ENCODE measurements at regions not wholly inside any gene's neighbourhood (a gene's known extent, or its start where the extent isn't known, plus 50 kb on each side); places are given as distances from the start of the nearest gene placed in this dataset.

DNA sequence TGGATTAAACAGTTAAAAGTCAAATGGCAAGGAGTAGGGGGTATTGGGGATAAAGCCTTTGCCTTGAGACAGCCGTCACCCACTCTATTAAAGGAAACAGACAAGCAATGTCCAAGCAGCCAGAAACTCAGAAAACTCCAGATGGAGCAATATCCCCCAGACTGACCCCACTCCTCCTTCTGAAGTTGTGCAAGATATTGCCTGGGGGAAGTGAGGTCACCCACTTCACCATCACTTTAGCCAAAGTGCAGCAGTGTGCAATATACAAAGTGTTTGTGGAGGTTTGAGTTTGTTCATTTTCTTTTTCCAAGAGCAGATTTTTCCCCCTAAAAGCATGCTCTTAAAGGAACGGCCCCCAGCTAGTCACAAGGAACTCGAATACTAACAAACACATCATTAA, 125.1 kb downstream of the ETS2 start:
- TF ChIP-seq, protein P1, sequence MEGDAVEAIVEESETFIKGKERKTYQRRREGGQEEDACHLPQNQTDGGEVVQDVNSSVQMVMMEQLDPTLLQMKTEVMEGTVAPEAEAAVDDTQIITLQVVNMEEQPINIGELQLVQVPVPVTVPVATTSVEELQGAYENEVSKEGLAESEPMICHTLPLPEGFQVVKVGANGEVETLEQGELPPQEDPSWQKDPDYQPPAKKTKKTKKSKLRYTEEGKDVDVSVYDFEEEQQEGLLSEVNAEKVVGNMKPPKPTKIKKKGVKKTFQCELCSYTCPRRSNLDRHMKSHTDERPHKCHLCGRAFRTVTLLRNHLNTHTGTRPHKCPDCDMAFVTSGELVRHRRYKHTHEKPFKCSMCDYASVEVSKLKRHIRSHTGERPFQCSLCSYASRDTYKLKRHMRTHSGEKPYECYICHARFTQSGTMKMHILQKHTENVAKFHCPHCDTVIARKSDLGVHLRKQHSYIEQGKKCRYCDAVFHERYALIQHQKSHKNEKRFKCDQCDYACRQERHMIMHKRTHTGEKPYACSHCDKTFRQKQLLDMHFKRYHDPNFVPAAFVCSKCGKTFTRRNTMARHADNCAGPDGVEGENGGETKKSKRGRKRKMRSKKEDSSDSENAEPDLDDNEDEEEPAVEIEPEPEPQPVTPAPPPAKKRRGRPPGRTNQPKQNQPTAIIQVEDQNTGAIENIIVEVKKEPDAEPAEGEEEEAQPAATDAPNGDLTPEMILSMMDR (IDR thresholded peaks at IDR 0.05; ENCODE audit: control extremely low read depth, extremely low read depth, low read depth, missing control alignments), result no peak
- ChIA-PET POLR2A (no interaction called here), CTCF (no interaction called here)
- DNase-seq (ENCODE audit: extremely low spot score), result no peak

DNA sequence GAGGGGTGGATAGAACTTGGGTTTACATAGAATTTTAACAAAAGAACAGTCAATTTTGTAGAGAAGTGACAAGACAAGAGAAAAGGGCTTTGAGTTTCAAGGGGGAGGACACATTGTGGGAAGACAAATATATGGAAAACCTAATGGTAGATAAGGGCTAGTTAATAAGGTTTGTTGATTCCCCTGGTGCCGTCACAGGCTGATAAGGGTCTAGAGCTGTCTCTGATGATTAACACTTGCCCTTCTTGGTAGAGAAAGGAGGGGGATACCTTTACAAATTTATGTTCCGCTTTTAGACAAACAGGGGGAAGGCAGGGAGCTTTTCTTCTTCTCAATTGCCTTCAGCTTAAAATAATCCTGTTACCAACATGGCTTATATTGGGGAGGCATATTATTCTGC, 124.3 kb downstream of the ETS2 start:
- POLR2A ChIA-PET, result no interaction called here
- DNase-seq (ENCODE audit: extremely low spot score), result no peak
- CTCF ChIA-PET, result no interaction called here
- TF ChIP-seq, protein P1 (IDR thresholded peaks at IDR 0.05; ENCODE audit: control extremely low read depth, extremely low read depth, low read depth, missing control alignments), result no peak

DNA sequence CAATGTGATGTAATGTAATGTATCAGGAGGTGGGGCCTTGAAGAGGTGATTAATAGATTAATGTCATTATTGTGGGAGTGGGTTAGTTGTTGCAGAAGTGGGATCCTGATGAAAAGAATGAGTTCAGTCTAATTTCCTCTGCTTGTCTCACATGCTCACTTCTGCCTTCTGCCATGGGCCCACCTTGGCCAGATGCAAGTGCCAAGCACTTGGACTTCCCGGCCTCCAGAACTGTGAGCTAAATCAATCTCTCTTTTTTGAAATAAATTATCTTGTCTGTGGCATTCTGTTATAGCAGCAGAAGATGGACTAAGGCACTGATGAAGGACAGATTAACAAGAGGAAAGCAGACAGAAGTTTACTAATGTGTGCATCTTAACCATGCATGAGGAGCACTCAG, 123.9 kb downstream of the ETS2 start:
- no peak for DNase-seq (ENCODE audit: extremely low spot score)
- ChIA-PET POLR2A (no interaction called here), CTCF (no interaction called here)
- TF ChIP-seq, protein P1 (IDR thresholded peaks at IDR 0.05; ENCODE audit: control extremely low read depth, extremely low read depth, low read depth, missing control alignments), result no peak

DNA sequence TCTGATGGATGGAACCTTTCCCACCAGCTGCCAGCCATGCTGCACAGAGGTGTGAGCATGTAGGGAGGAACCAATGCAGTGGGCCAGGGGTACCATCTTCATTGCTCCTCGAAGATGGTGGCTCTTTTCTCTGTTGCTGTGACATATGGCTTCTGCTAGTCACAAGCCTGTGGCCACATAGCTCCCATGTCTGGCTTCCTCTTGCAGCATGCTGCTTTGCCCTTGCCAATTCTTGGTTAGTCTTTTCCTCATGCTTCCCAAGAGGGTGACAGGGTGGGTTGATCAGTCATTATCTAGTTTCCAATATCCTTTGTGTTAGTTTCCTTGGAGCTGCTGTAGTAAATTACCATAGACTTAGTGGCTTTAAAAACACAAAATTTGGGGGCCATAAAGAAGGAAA, 123.4 kb downstream of the ETS2 start:
- CTCF ChIA-PET, result no interaction called here
- TF ChIP-seq, protein P1 (IDR thresholded peaks at IDR 0.05; ENCODE audit: control extremely low read depth, extremely low read depth, low read depth, missing control alignments), result no peak
- no peak for DNase-seq (ENCODE audit: extremely low spot score)
- POLR2A ChIA-PET, result no interaction called here

DNA sequence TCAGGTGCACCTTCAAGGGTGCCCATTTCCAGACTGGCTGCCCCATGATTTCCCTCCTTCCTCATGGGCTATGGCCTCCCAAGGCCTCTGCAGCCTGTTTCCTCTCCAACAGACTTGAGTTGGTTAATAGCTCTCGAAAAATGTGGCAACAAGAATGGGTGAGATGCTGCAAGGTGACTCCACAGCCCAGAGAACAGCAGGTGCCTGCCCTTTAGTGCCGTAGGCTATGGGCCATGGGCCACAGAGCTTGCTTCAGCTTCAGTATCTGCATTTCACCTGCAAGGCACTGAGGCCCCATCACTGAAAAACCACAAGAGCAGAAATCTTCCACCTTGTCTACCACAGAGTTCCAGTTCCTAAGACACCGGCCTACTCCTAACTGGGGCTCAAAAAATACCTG, 122.0 kb downstream of the ETS2 start:
- ChIA-PET POLR2A (no interaction called here), CTCF (no interaction called here)
- TF ChIP-seq, protein P1 (IDR thresholded peaks at IDR 0.05; ENCODE audit: control extremely low read depth, extremely low read depth, low read depth, missing control alignments), result no peak
- DNase-seq (ENCODE audit: extremely low spot score), result no peak

DNA sequence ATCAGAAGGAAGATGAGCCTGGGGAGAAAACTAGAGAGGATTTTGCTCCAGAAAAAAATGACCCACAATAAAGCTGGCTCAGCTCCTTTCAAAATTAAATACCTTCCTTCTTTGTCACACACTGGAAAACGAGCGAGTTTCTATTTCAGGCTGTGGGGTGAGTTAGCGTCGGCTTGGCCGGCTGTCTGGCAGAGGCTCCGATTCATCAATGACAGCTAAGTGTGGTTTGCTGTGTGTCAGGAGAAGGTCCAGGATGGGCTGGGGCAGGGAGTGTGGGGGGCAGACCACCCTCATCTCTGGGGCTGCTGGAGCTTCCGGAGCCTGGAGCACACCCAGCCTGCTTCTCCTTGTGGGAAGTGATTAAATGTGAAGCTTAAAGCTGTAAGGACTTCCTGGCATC, 120.2 kb downstream of the ETS2 start:
- TF ChIP-seq, protein P1 (IDR thresholded peaks at IDR 0.05; ENCODE audit: control extremely low read depth, extremely low read depth, low read depth, missing control alignments), result no peak
- CTCF ChIA-PET, result interaction anchor here (1.0 to 3.3 kb wide), 3 partner anchors 10 to 38 kb away, joined by 3 to 13 read pairs (median 4); no protein-coding TSS in a partner anchor
- POLR2A ChIA-PET, result no interaction called here
- no peak for DNase-seq (ENCODE audit: extremely low spot score)

DNA sequence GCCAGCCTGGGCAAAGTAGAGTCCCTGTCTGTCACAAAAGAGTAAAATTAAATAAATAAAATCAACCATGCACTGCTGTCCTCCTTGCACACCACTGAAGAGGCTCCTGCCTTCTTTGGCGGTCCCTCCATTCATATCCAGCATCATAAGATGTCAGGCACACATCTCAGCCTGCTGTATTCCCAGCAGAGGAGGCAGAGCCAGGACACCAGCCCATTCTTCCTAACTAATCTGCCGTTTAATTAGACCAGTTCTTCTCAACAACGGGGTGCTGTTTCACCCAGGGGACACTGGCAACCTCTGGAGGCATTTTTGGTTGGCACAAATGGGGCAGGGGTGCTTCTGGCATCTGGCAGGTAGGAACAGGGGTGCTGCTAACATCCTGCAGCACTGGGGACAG, 119.7 kb downstream of the ETS2 start:
- DNase-seq (ENCODE audit: extremely low spot score), result no peak
- ChIA-PET CTCF (interaction anchor here (1.5 to 3.3 kb wide), 2 partner anchors 10 to 37 kb away, joined by 3 to 13 read pairs; no protein-coding TSS in a partner anchor), POLR2A (no interaction called here)
- TF ChIP-seq, protein P1 (IDR thresholded peaks at IDR 0.05; ENCODE audit: control extremely low read depth, extremely low read depth, low read depth, missing control alignments), result no peak
